HepG2 (cell line): ENCODE measurements at regions not wholly inside any gene's neighbourhood (a gene's known extent, or its start where the extent isn't known, plus 50 kb on each side); places are given as distances from the start of the nearest gene placed in this dataset.

Experiments
- ATAC-seq: fragments of 200-7000 bp; cut with Tn5 transposase; 3 replicates; pipeline ENCODE4 v1.9.1; 2020; ENCODE audit warnings: mild to moderate bottlenecking, moderate library complexity
- BruUV-seq: library from RNA; stranded (reverse); fragments of 400-500 nt; replicated peaks from 2 replicates; lab custom pipeline; 2021; lab: Mats Ljungman, UMichigan
- CTCF ChIA-PET: fragments of 300-600 bp; formaldehyde crosslinking; extraction: SDS; loops from one replicate; lab custom pipeline; 2021; ENCODE audit warnings: low total read pairs, inconsistent platforms, low intra/inter-chr PET ratio; lab: Yijun Ruan, JAX
- POLR2A ChIA-PET: fragments of 350-600 bp; sonication (Branson Sonifier 250); formaldehyde crosslinking; loops from one replicate; lab custom pipeline; 2020; ENCODE audit warnings: antibody characterized with exemption, inconsistent platforms; lab: Yijun Ruan, JAX
- DNase-seq: peaks from one replicate; pipeline ENCODE4 v3.0.0-alpha.2; 2015; ENCODE audit warnings: low spot score
- FAIRE-seq: peaks from 3 replicates; lab custom pipeline; 2011; peaks lifted over from hg19 to GRCh38; lab: Jason Lieb, UNC
- H2AFZ ChIP-seq: one replicate; pipeline ENCODE4 v1.6.1; 2011; ENCODE audit warnings: low read length, inconsistent platforms
- H3K27ac ChIP-seq: fragments of 300-600 bp; 3 replicates; pipeline ENCODE4 v1.8.0; 2011; ENCODE audit warnings: mixed run types, mild to moderate bottlenecking, mixed read lengths, low read length, inconsistent platforms; ENCODE audit not compliant: insufficient read depth; ENCODE audit errors: extremely low read length
- H3K27me3 ChIP-seq, 2 experiments: fragments of 200-600 bp in 1 of 2; 2 replicates in 1 of 2; 3 replicates in 1 of 2; pipeline versions ENCODE4 v1.6.0 to v1.8.0; 2011; ENCODE audit warnings: low read length in 2 of 2, mild to moderate bottlenecking in 2 of 2, moderate library complexity in 2 of 2, inconsistent platforms in 1 of 2; ENCODE audit not compliant: insufficient read depth in 2 of 2, control insufficient read depth in 1 of 2
- H3K36me3 ChIP-seq, 2 experiments: fragments of 200-600 bp in 1 of 2; replicated peaks in 1 of 2; 2 replicates in 1 of 2; 3 replicates in 1 of 2; pipeline versions ENCODE4 v1.5.1 to v1.8.0; 2011; ENCODE audit warnings: low read length in 2 of 2, inconsistent platforms in 1 of 2; ENCODE audit not compliant: insufficient read depth in 2 of 2, control insufficient read depth in 1 of 2
- H3K4me1 ChIP-seq: 2 replicates; pipeline ENCODE4 v1.5.1; 2012; ENCODE audit warnings: low read length, inconsistent platforms; ENCODE audit not compliant: insufficient read depth
- H3K4me2 ChIP-seq: 2 replicates; pipeline ENCODE4 v1.6.0; 2011; ENCODE audit warnings: low read depth, low read length, inconsistent platforms
- H3K4me3 ChIP-seq, 3 experiments: fragments of 200-600 bp in 1 of 3; sonication (generic), shearing (Covaris generic) in 1 of 3; replicated peaks in 1 of 3; 2 replicates each; pipeline ENCODE4 v1.5.1; 2011 to 2016; ENCODE audit warnings: low read length in 3 of 3, inconsistent platforms in 2 of 3, low read depth in 2 of 3, mild to moderate bottlenecking in 2 of 3, control low read depth in 1 of 3, mixed read lengths in 1 of 3; ENCODE audit not compliant: insufficient read depth in 1 of 3
- H3K79me2 ChIP-seq: one replicate; pipeline ENCODE4 v1.6.1; 2011; ENCODE audit warnings: low read length, inconsistent platforms; ENCODE audit not compliant: insufficient read depth
- H3K9ac ChIP-seq: 2 replicates; pipeline ENCODE4 v1.6.0; 2011; ENCODE audit warnings: mild to moderate bottlenecking, low read depth, low read length, inconsistent platforms; ENCODE audit not compliant: insufficient read depth
- H3K9me3 ChIP-seq: 2 replicates; pipeline ENCODE4 v1.5.1; 2012; ENCODE audit warnings: mild to moderate bottlenecking, low read length
- H4K20me1 ChIP-seq: 2 replicates; pipeline ENCODE4 v1.6.0; 2011; ENCODE audit warnings: inconsistent platforms, mild to moderate bottlenecking, low read length, moderate library complexity; ENCODE audit not compliant: insufficient read depth
- ARNT ChIP-seq: fragments of 450-650 bp; IDR thresholded peaks from 2 replicates; pipeline ENCODE4 v1.6.1; 2017
- ATRX ChIP-seq: sonication (generic); formaldehyde crosslinking; IDR thresholded peaks from 2 replicates; pipeline ENCODE4 v1.4.0; 2020; ENCODE audit warnings: missing genetic modification reagents, borderline replicate concordance
- BATF2 ChIP-seq: sonication (generic); formaldehyde crosslinking; IDR thresholded peaks from 2 replicates; pipeline ENCODE4 v1.8.0; 2022; ENCODE audit warnings: mild to moderate bottlenecking, missing genetic modification reagents, moderate library complexity
- ETS1 ChIP-seq: sonication (generic); formaldehyde crosslinking; IDR thresholded peaks from 2 replicates; pipeline ENCODE4 v1.4.0; 2020; ENCODE audit warnings: missing genetic modification reagents
- HNRNPH1 ChIP-seq: fragments of 200-400 bp; formaldehyde crosslinking; optimal IDR thresholded peaks from 2 replicates; pipeline ENCODE3; 2017; ENCODE audit warnings: mild to moderate bottlenecking, low read depth, low read length
- HNRNPK ChIP-seq: fragments of 200-400 bp; formaldehyde crosslinking; IDR thresholded peaks from 2 replicates; pipeline ENCODE4 v1.6.1; 2018; ENCODE audit warnings: low read length, low read depth, moderate library complexity, mild to moderate bottlenecking; ENCODE audit not compliant: poor library complexity, severe bottlenecking
- ISX ChIP-seq: sonication (generic); formaldehyde crosslinking; conservative IDR thresholded peaks from 2 replicates; pipeline ENCODE4 v1.5.0; 2020; ENCODE audit warnings: missing genetic modification reagents
- MIER2 ChIP-seq: IDR thresholded peaks from 2 replicates; pipeline ENCODE4 v1.6.1; 2016; ENCODE audit warnings: missing biosample characterization, missing genetic modification reagents
- RELA ChIP-seq: sonication (generic); formaldehyde crosslinking; IDR thresholded peaks from 2 replicates; pipeline ENCODE4 v1.4.0; 2020; ENCODE audit warnings: missing genetic modification reagents
- RFX3 ChIP-seq: IDR thresholded peaks from 2 replicates; pipeline ENCODE4 v1.6.1; 2016; ENCODE audit warnings: missing biosample characterization, missing genetic modification reagents
- RORA ChIP-seq: sonication (generic); formaldehyde crosslinking; IDR thresholded peaks from 2 replicates; pipeline ENCODE4 v1.5.0; 2020; ENCODE audit warnings: mild to moderate bottlenecking, missing genetic modification reagents, moderate library complexity
- ZFP1 ChIP-seq: IDR thresholded peaks from 2 replicates; pipeline ENCODE4 v1.6.1; 2016
- ZNF276 ChIP-seq: sonication (generic); formaldehyde crosslinking; IDR thresholded peaks from 2 replicates; pipeline ENCODE4 v1.4.0; 2020; ENCODE audit warnings: mild to moderate bottlenecking, low read depth, missing genetic modification reagents
- WGBS: methylation state at CpG from one replicate; pipeline ENCODE4 v1.1.6; 2017; ENCODE audit warnings: low lambda C conversion rate; 5-methylcytosine and 5-hydroxymethylcytosine counted together
- in situ Hi-C: cut with HindIII; loops from 2 replicates; pipeline ENCODE4 v1.10.0; 2017; ENCODE audit warnings: low pct_unique_long_range_greater_than_20kb; ENCODE audit not compliant: extremely low pct_ligation_motif_present
- intact Hi-C: fragments of 100-400 bp; cut with micrococcal nuclease; formaldehyde crosslinking; loops from one replicate; pipeline ENCODE4 v1.10.0; 2022; ENCODE audit not compliant: unreplicated experiment
- TF ChIP-seq, protein P1 (sequence below): sonication (generic); formaldehyde crosslinking; IDR thresholded peaks from 2 replicates; pipeline ENCODE4 v1.5.0; 2020; ENCODE audit warnings: mild to moderate bottlenecking, missing genetic modification reagents
- TF ChIP-seq, protein P2 (sequence below): sonication (generic); formaldehyde crosslinking; IDR thresholded peaks from 2 replicates; pipeline ENCODE4 v1.5.1; 2020; ENCODE audit warnings: missing genetic modification reagents, mild to moderate bottlenecking, borderline replicate concordance

DNA sequence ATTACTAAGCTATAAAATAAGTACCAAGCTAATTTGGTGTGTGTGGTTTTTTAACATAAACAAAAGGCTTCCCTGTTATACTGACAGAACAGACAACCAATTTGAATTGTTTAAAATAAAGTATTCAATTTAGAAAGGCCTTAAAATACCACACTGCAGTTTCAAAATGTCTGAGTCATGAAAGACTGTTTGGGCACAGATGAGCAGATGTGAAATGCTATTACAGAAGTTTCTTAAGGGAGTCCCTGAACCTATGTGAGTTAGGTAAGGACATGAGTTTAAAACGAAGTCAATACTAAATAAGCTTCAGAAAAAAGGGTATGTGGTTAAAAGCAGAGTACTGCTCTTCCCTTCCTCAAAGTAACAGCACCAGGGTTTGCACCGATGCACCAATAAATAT is 69.7 kb upstream of the SETMAR start:
- H3K27me3 ChIP-seq, result no peaks in the 10 kb centered on the region
- no peak overlapping the region for H3K4me2 ChIP-seq
- BruUV-seq, result no TSS peak
- POLR2A ChIA-PET, result no interaction called here
- FAIRE-seq, result no peak
- no peaks in the 10 kb centered on the region for H3K79me2 ChIP-seq
- no peak for DNase-seq
- intact Hi-C loops, result no loop called here
- in situ Hi-C loops, result no loop called here
- CTCF ChIA-PET, result no interaction called here
- TF ChIP-seq HNRNPH1, result no peak
- TF ChIP-seq ISX, result no peak
- no peak for TF ChIP-seq MIER2
- TF ChIP-seq RFX3 (CRISPR knock-in tag), result no peak
- no peak for TF ChIP-seq BATF2
- no peak for TF ChIP-seq RELA (CRISPR knock-in tag)
- no peak for TF ChIP-seq ZFP1 (CRISPR knock-in tag)
- TF ChIP-seq, protein P1, sequence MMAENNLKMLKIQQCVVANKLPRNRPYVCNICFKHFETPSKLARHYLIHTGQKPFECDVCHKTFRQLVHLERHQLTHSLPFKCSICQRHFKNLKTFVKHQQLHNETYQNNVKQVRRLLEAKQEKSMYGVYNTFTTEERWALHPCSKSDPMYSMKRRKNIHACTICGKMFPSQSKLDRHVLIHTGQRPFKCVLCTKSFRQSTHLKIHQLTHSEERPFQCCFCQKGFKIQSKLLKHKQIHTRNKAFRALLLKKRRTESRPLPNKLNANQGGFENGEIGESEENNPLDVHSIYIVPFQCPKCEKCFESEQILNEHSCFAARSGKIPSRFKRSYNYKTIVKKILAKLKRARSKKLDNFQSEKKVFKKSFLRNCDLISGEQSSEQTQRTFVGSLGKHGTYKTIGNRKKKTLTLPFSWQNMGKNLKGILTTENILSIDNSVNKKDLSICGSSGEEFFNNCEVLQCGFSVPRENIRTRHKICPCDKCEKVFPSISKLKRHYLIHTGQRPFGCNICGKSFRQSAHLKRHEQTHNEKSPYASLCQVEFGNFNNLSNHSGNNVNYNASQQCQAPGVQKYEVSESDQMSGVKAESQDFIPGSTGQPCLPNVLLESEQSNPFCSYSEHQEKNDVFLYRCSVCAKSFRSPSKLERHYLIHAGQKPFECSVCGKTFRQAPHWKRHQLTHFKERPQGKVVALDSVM, result no peak
- no peak for TF ChIP-seq ATRX
- TF ChIP-seq, protein P2, sequence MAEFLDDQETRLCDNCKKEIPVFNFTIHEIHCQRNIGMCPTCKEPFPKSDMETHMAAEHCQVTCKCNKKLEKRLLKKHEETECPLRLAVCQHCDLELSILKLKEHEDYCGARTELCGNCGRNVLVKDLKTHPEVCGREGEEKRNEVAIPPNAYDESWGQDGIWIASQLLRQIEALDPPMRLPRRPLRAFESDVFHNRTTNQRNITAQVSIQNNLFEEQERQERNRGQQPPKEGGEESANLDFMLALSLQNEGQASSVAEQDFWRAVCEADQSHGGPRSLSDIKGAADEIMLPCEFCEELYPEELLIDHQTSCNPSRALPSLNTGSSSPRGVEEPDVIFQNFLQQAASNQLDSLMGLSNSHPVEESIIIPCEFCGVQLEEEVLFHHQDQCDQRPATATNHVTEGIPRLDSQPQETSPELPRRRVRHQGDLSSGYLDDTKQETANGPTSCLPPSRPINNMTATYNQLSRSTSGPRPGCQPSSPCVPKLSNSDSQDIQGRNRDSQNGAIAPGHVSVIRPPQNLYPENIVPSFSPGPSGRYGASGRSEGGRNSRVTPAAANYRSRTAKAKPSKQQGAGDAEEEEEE (CRISPR knock-in tag), result no peak
- TF ChIP-seq ZNF276 (CRISPR knock-in tag), result no peak
- no peak for TF ChIP-seq ARNT
- no peak for TF ChIP-seq RORA (CRISPR knock-in tag)
- no peak for TF ChIP-seq ETS1
- no peak for TF ChIP-seq HNRNPK
- no peak overlapping the region for H2AFZ ChIP-seq
- no peaks in the 10 kb centered on the region for H4K20me1 ChIP-seq
- H3K36me3 ChIP-seq, result no peaks in the 10 kb centered on the region
- no peak overlapping the region for H3K27ac ChIP-seq
- 7% methylated on average over 2 of the region's 2 CpGs for WGBS
- no peak overlapping the region for H3K9ac ChIP-seq
- no peaks in the 10 kb centered on the region for H3K9me3 ChIP-seq
- ATAC-seq, result no peak
- no peaks in the 10 kb centered on the region for H3K4me1 ChIP-seq
- no peak overlapping the region for H3K4me3 ChIP-seq
